OCI-LY7 (cell line): ENCODE measurements at regions not wholly inside any gene's neighbourhood (a gene's known extent, or its start where the extent isn't known, plus 50 kb on each side); places are given as distances from the start of the nearest gene placed in this dataset.

Experiments
- BruUV-seq: library from RNA; stranded (reverse); fragments of 400-500 nt; replicated peaks from 2 replicates; lab custom pipeline; 2021; lab: Mats Ljungman, UMichigan
- CTCF ChIA-PET: fragments of 300-600 bp; sonication (Branson Sonifier 250); formaldehyde crosslinking; loops from one replicate; lab custom pipeline; 2022; ENCODE audit warnings: antibody characterized with exemption; ENCODE audit not compliant: unreplicated experiment; lab: Charles Lee
- POLR2A ChIA-PET: fragments of 300-600 bp; sonication (Branson Sonifier 250); formaldehyde crosslinking; loops from one replicate; lab custom pipeline; 2022; ENCODE audit warnings: antibody characterized with exemption; lab: Charles Lee
- DNase-seq: peaks from one replicate; pipeline ENCODE4 v3.0.0-alpha.2; 2015; ENCODE audit warnings: low spot score
- H2AFZ ChIP-seq: fragments of 200-600 bp; sonication (generic), shearing (Covaris generic); 2 replicates; pipeline ENCODE4 v1.6.1; 2014; ENCODE audit warnings: mild to moderate bottlenecking, antibody characterized with exemption, low read length, moderate library complexity
- H3K27ac ChIP-seq: fragments of 200-600 bp; sonication (generic); 2 replicates; pipeline ENCODE4 v1.5.1; 2014; ENCODE audit warnings: mixed run types, low read depth, mild to moderate bottlenecking, moderate library complexity, low read length, inconsistent platforms; ENCODE audit not compliant: poor library complexity, severe bottlenecking
- H3K36me3 ChIP-seq: fragments of 200-600 bp; sonication (generic); 2 replicates; pipeline ENCODE4 v1.6.1; 2014; ENCODE audit warnings: mild to moderate bottlenecking, antibody characterized with exemption, low read length, moderate library complexity, mixed read lengths; ENCODE audit not compliant: insufficient read depth
- H3K4me1 ChIP-seq: fragments of 200-600 bp; sonication (generic); 2 replicates; pipeline ENCODE4 v1.5.1; 2014; ENCODE audit warnings: mild to moderate bottlenecking, low read length; ENCODE audit not compliant: insufficient read depth, poor library complexity, severe bottlenecking
- H3K4me2 ChIP-seq: fragments of 200-600 bp; sonication (generic); 2 replicates; pipeline ENCODE4 v1.6.1; 2014; ENCODE audit warnings: mild to moderate bottlenecking, low read length
- H3K4me3 ChIP-seq: fragments of 200-600 bp; sonication (generic); 2 replicates; pipeline ENCODE4 v1.5.1; 2014; ENCODE audit warnings: mild to moderate bottlenecking, low read depth, low read length; ENCODE audit not compliant: poor library complexity, severe bottlenecking
- H3K79me2 ChIP-seq: fragments of 200-600 bp; sonication (generic); 2 replicates; pipeline ENCODE4 v1.6.1; 2016; ENCODE audit warnings: low read depth, mild to moderate bottlenecking, low read length, moderate library complexity, mixed read lengths; ENCODE audit not compliant: insufficient read depth
- H3K9me2 ChIP-seq: fragments of 200-600 bp; sonication (generic); 2 replicates; pipeline ENCODE4 v1.6.1; 2016; ENCODE audit warnings: mild to moderate bottlenecking, low read length, mixed read lengths; ENCODE audit not compliant: insufficient read depth
- H3K9me3 ChIP-seq: fragments of 200-600 bp; sonication (generic); 2 replicates; pipeline ENCODE4 v1.6.1; 2014; ENCODE audit warnings: mild to moderate bottlenecking, mixed run types, low read length, mixed read lengths
- H4K20me1 ChIP-seq: fragments of 200-600 bp; sonication (generic); 2 replicates; pipeline ENCODE4 v1.6.1; 2014; ENCODE audit warnings: mild to moderate bottlenecking, antibody characterized with exemption, low read length, moderate library complexity, mixed read lengths; ENCODE audit not compliant: insufficient read depth
- EZH2phosphoT487 ChIP-seq: fragments of 200-600 bp; sonication (generic); IDR thresholded peaks from 2 replicates; pipeline ENCODE4 v1.6.1; 2018; ENCODE audit warnings: low read depth, borderline replicate concordance, mild to moderate bottlenecking, mixed run types, antibody characterized with exemption, low read length, moderate library complexity, mixed read lengths
- intact Hi-C: fragments of 100-400 bp; cut with micrococcal nuclease; formaldehyde crosslinking; loops from one replicate; pipeline ENCODE4 v1.10.0; 2022; ENCODE audit not compliant: unreplicated experiment
- TF ChIP-seq, protein P1 (sequence below): fragments of 200-600 bp; sonication (generic); conservative IDR thresholded peaks from 2 replicates; pipeline ENCODE4 v1.5.1; 2014; ENCODE audit warnings: mild to moderate bottlenecking, antibody characterized with exemption, low read length, moderate library complexity, mixed read lengths

GRCh38 chr11:115959081-115959486, 454.9 kb upstream of the CADM1 start:
- H3K79me2 ChIP-seq: no peaks in the 10 kb centered on the region
- intact Hi-C loops: no loop called here

DNA sequence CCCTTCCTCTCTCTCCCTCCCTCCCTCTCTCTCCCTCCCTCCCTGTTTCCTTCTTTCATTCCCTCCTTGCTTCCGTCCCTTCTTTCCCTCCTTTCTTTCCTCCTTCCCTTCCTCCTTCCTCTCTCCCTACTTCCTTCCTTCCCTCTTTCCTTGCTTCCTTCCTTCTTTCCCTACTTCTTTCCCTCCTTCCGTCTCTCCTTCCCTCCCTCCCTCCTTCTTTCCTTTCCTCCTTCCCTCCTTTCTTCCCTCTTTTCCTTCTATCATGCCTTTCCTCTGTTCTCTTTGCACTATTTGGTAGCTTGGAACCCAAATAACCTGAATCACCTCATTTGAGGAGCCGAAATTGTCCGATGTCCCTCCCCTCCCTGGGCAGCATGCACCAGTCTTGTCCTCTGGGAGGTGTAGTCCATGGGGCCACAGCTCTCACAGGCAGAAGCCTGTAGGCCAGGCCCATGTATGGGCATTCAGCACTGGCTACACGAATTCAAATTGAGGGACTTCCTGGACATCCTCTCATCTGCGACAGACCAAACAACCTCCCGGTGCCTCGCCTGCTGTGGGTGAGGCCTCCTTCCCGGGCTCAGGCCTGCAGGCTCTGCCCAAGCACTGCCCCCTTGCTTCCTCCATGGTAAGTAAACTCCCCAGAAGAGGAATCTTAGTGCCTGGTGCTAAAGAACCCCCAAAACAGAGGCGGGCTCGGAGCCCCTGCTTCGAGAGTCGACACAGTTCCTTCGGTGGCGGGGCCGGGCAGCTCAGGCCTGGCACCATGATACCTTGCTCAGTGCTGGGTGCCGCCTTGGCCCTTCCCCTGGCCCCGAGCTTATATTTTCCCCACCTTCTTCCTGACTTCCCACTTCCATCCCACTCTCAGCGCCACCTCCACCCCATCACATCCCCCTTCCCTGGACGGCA, 454.1 kb upstream of the CADM1 start:
- no peaks in the 10 kb centered on the region for H3K36me3 ChIP-seq
- no TSS peak for BruUV-seq
- H3K4me1 ChIP-seq: no peaks in the 10 kb centered on the region
- intact Hi-C loops: no loop called here
- CTCF ChIA-PET: no interaction called here
- no peak overlapping the region for H3K4me3 ChIP-seq
- POLR2A ChIA-PET: no interaction called here
- H3K4me2 ChIP-seq: no peak overlapping the region
- no peaks in the 10 kb centered on the region for H3K79me2 ChIP-seq
- no peaks in the 10 kb centered on the region for H3K9me2 ChIP-seq
- H3K9me3 ChIP-seq: no peaks in the 10 kb centered on the region
- H4K20me1 ChIP-seq: no peaks in the 10 kb centered on the region
- no peak overlapping the region for H2AFZ ChIP-seq
- DNase-seq: no peak
- H3K27ac ChIP-seq: no peak overlapping the region
- TF ChIP-seq, protein P1, sequence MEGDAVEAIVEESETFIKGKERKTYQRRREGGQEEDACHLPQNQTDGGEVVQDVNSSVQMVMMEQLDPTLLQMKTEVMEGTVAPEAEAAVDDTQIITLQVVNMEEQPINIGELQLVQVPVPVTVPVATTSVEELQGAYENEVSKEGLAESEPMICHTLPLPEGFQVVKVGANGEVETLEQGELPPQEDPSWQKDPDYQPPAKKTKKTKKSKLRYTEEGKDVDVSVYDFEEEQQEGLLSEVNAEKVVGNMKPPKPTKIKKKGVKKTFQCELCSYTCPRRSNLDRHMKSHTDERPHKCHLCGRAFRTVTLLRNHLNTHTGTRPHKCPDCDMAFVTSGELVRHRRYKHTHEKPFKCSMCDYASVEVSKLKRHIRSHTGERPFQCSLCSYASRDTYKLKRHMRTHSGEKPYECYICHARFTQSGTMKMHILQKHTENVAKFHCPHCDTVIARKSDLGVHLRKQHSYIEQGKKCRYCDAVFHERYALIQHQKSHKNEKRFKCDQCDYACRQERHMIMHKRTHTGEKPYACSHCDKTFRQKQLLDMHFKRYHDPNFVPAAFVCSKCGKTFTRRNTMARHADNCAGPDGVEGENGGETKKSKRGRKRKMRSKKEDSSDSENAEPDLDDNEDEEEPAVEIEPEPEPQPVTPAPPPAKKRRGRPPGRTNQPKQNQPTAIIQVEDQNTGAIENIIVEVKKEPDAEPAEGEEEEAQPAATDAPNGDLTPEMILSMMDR: no peak
- no peak for TF ChIP-seq EZH2phosphoT487

More at GRCh38 chr11:115959081-115959486, 454.9 kb upstream of the CADM1 start:
- H3K27ac ChIP-seq: no peak overlapping the region
- POLR2A ChIA-PET: interaction anchor here (0.7 kb wide), 1 partner anchor 20 kb away, joined by 3 read pairs; no protein-coding TSS in a partner anchor
- no peak overlapping the region for H2AFZ ChIP-seq
- H3K36me3 ChIP-seq: no peaks in the 10 kb centered on the region
- no peaks in the 10 kb centered on the region for H3K9me2 ChIP-seq
- H3K4me1 ChIP-seq: no peaks in the 10 kb centered on the region
- H3K9me3 ChIP-seq: no peaks in the 10 kb centered on the region
- no peak overlapping the region for H3K4me2 ChIP-seq
- H4K20me1 ChIP-seq: no peaks in the 10 kb centered on the region
- no peak for TF ChIP-seq EZH2phosphoT487
- TF ChIP-seq, protein P1: no peak
- CTCF ChIA-PET: no interaction called here
- no peak overlapping the region for H3K4me3 ChIP-seq
- BruUV-seq: no TSS peak
- no peak for DNase-seq

- H3K27ac ChIP-seq: no peak overlapping the region
- no TSS peak for BruUV-seq
- no peak overlapping the region for H3K4me3 ChIP-seq
- TF ChIP-seq, protein P1: no peak
- TF ChIP-seq EZH2phosphoT487: no peak
- no peak for DNase-seq
- intact Hi-C loops: no loop called here
- H2AFZ ChIP-seq: no peak overlapping the region
- H3K36me3 ChIP-seq: no peaks in the 10 kb centered on the region
- H3K9me2 ChIP-seq: no peaks in the 10 kb centered on the region
- H4K20me1 ChIP-seq: no peaks in the 10 kb centered on the region
- no peaks in the 10 kb centered on the region for H3K9me3 ChIP-seq
- H3K79me2 ChIP-seq: no peaks in the 10 kb centered on the region
- no peak overlapping the region for H3K4me2 ChIP-seq
- no peaks in the 10 kb centered on the region for H3K4me1 ChIP-seq
- CTCF ChIA-PET: no interaction called here
- POLR2A ChIA-PET: no interaction called here
Observed at GRCh38 chr11:115955803-115956202, 451.6 kb upstream of the CADM1 start.
